Ascending aorta (tissue), 2 donors: ENCODE measurements at regions not wholly inside any gene's neighbourhood (a gene's known extent, or its start where the extent isn't known, plus 50 kb on each side); places are given as distances from the start of the nearest gene placed in this dataset.
"Not testable (repeated sequence)": the region's sequence is repeated elsewhere in the genome, so short reads cannot be mapped to it uniquely, and the experiment has no call there.

Experiments
- DNase-seq, 2 donors: peaks; one replicate each; pipeline ENCODE4 v3.0.0-alpha.2; 2019; ENCODE audit warnings: low spot score in 2 of 2
- H3K27ac ChIP-seq, 2 donors: fragments of 200-600 bp; sonication (generic); one replicate each; pipeline ENCODE4 v1.5.1; 2016 to 2017; ENCODE audit warnings: mild to moderate bottlenecking in 1 of 2
- H3K27me3 ChIP-seq: fragments of 200-600 bp; sonication (generic); one replicate; pipeline ENCODE4 v1.5.1; 2017
- H3K36me3 ChIP-seq, 2 donors: fragments of 200-600 bp; sonication (generic); one replicate each; pipeline ENCODE4 v1.5.1; 2016
- H3K4me1 ChIP-seq, 2 donors: fragments of 200-600 bp; sonication (generic); one replicate each; pipeline ENCODE4 v1.5.1; 2016 to 2017; ENCODE audit warnings: mild to moderate bottlenecking in 1 of 2
- H3K4me3 ChIP-seq, 2 donors: fragments of 200-600 bp; sonication (generic); one replicate each; pipeline ENCODE4 v1.5.1; 2016 to 2017; ENCODE audit warnings: mild to moderate bottlenecking in 1 of 2
- H3K9me3 ChIP-seq, 2 donors: fragments of 200-600 bp; sonication (generic); one replicate each; pipeline ENCODE4 v1.5.1; 2016
- CTCF ChIP-seq, 3 experiments: fragments of 200-600 bp in 2 of 3; fragments of 450-650 bp in 1 of 3; sonication (generic) in 2 of 3; IDR thresholded peaks; one replicate each; pipeline ENCODE4 v1.5.1; 2016 to 2019; ENCODE audit warnings: antibody characterized with exemption in 3 of 3, mild to moderate bottlenecking in 1 of 3, moderate library complexity in 1 of 3
- intact Hi-C: fragments of 100-400 bp; cut with DNase I; formaldehyde crosslinking; loops from one replicate; pipeline ENCODE4 v1.15.1; 2023

DNA sequence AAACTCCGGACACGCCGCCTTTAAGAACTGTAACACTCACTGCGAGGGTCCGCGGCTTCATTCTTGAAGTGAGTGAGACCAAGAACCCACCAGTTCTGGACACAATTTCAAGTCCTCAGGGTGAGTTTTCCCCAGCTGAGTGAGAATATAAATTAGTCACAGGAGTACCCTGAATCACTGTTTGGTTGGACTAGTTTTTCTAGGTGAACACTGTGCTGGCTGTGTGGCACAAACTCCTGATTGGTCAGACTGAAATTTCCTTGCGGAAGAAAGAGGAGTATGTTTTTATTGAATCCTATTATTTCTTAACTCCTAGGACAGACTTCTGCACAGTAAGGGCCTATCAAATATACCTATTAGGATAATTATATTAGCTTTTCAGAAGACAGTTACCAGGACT lies 288.1 kb upstream of the UBE2E3 start:
- no peaks in the 10 kb centered on the region for H3K4me1 ChIP-seq
- H3K27me3 ChIP-seq: no peaks in the 10 kb centered on the region
- no peaks in the 10 kb centered on the region for H3K36me3 ChIP-seq
- intact Hi-C loops: no loop called here
- H3K4me3 ChIP-seq: no peak overlapping the region
- no peak overlapping the region for H3K27ac ChIP-seq
- TF ChIP-seq CTCF (IDR thresholded peaks at IDR 0.05): no peak
- H3K9me3 ChIP-seq: no peaks in the 10 kb centered on the region
- DNase-seq: no peak

DNA sequence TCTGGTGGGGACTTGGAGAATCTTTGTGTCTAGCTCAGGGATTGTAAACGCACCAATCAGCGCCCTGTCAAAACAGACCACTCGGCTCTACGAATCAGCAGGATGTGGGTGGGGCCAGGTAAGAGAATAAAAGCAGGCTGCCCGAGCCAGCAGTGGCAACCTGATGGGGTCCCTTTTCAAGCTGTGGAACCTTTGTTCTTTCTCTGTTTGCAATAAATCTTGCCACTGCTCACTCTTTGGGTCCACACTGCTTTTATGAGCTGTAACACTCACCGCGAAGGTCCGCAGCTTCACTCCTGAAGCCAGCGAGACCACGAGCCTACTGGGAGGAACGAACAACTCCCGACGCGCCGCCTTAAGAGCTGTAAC lies 288.6 kb upstream of the UBE2E3 start:
- DNase-seq, H3K4me1 ChIP-seq, H3K27me3 ChIP-seq, H3K36me3 ChIP-seq, H3K4me3 ChIP-seq, intact Hi-C loops, H3K27ac ChIP-seq, H3K9me3 ChIP-seq: not testable (repeated sequence)

- H3K27me3 ChIP-seq, H3K4me1 ChIP-seq, H3K36me3 ChIP-seq, H3K9me3 ChIP-seq, intact Hi-C loops, DNase-seq, H3K4me3 ChIP-seq, H3K27ac ChIP-seq: not testable (repeated sequence)
These were observed 289.1 kb upstream of the UBE2E3 start for GRCh38 chr2:180691186-180691854.

DNA sequence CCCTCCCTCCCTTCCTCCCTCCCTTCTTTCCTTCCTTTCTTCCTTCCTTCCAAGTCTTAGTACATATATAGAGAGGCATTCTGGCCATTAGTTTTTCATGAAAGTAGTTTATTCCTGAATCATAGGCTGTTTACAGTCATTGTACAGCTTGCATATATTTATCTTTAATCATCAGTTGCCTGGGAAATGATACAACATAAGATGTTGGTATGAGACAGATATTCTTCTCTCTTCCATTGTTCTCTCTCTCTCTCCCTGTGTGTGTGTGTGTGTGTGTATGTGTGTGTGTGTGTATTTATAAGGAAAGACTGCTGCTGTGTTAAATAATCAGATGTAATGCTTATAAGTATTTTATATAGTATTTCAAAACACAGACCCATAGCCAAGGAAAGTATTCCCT lies 289.8 kb upstream of the UBE2E3 start:
- Histone ChIP-seq H3K36me3 (no peaks in the 10 kb centered on the region), H3K9me3 (no peaks in the 10 kb centered on the region), H3K27me3 (no peaks in the 10 kb centered on the region), H3K4me1 (no peaks in the 10 kb centered on the region), H3K27ac (no peak overlapping the region), H3K4me3 (no peak overlapping the region)
- no peak for DNase-seq
- intact Hi-C loops: no loop called here
- no peak for TF ChIP-seq CTCF (IDR thresholded peaks at IDR 0.05)

DNA sequence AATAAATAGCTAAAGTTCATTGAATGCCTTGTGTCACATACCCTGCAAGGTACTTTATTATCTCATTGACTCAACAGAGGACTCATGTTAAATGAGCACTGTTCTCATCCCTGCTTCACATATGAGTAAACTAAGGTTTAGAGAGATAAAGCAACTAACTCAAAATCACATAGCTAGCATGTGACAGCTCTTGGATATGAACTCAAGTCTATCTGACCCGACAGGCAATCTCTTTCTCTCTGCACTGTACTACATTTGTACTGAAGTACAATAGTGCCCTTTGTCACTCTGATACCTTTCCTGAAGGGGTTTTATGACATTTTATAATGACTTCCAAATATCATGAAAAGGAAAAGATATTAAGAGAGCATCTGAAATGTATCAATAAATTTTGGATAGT lies 297.5 kb upstream of the UBE2E3 start:
- no peaks in the 10 kb centered on the region for H3K27me3 ChIP-seq
- no peak for TF ChIP-seq CTCF (IDR thresholded peaks at IDR 0.05)
- no peak for DNase-seq
- H3K27ac ChIP-seq: no peak overlapping the region
- H3K4me3 ChIP-seq: no peak overlapping the region
- intact Hi-C loops: no loop called here
- H3K36me3 ChIP-seq: no peaks in the 10 kb centered on the region
- H3K9me3 ChIP-seq: no peaks in the 10 kb centered on the region
- no peaks in the 10 kb centered on the region for H3K4me1 ChIP-seq

DNA sequence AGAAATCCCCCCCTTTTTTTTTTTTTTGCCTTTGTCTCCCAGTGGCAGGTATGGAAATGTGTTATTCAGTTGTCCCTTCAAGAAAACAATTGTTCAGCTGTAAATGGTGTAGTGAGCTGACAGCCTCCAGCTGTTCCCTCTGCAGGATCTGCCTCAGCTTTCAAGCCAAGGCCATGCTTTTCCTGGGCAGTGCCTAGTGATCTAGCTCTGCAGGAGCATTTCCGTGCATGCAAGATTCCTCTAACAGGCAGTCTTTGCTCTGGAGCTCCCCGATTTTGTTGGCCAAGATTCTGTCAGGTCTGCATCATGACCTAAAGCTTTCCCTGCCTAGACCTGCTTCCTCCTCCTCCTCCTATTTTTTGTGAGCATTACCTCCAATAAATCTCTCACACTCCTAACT lies 300.7 kb upstream of the UBE2E3 start:
- Histone ChIP-seq H3K9me3 (no peaks in the 10 kb centered on the region), H3K27me3 (no peaks in the 10 kb centered on the region), H3K27ac (no peak overlapping the region), H3K4me1 (no peaks in the 10 kb centered on the region), H3K4me3 (no peak overlapping the region), H3K36me3 (no peaks in the 10 kb centered on the region)
- intact Hi-C loops: no loop called here
- no peak for DNase-seq
- no peak for TF ChIP-seq CTCF (IDR thresholded peaks at IDR 0.05)

DNA sequence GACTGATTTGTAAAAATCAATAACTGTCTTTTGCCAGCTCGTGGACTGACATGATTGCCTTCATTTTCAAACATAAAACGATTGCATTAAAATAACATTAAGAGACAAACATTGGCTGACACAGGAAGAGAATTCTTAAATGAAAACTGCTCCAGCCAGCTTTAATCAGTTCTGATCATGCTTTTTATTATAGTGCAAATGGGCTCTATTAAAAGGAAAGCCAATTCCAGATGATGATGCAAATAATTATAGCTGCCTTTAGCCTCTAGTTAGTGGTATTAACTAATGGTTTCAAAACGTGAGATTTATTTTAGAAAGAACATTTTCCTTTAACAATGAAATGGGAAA lies 301.8 kb upstream of the UBE2E3 start:
- no peaks in the 10 kb centered on the region for H3K36me3 ChIP-seq
- H3K27me3 ChIP-seq: no peaks in the 10 kb centered on the region
- H3K4me1 ChIP-seq: no peaks in the 10 kb centered on the region
- H3K27ac ChIP-seq: no peak overlapping the region
- intact Hi-C loops: no loop called here
- H3K4me3 ChIP-seq: no peak overlapping the region
- H3K9me3 ChIP-seq: no peaks in the 10 kb centered on the region
- no peak for TF ChIP-seq CTCF (IDR thresholded peaks at IDR 0.05)
- DNase-seq: no peak
